Upper lobe of left lung (tissue), 6 donors: ENCODE measurements at regions not wholly inside any gene's neighbourhood (a gene's known extent, or its start where the extent isn't known, plus 50 kb on each side); places are given as distances from the start of the nearest gene placed in this dataset.

Experiments used
- ATAC-seq, 2 donors: fragments of 200-7000 bp; cut with Tn5 transposase; one replicate each; pipeline ENCODE4 v1.9.1; 2022; ENCODE audit warnings: mild to moderate bottlenecking in 2 of 2, moderate library complexity in 2 of 2; ENCODE audit not compliant: low FRiP score in 2 of 2
- DNase-seq, 2 donors: peaks; one replicate each; pipeline ENCODE4 v3.0.0-alpha.2; 2019 to 2020
- H3K27ac ChIP-seq, 4 donors: fragments of 200-600 bp; sonication (generic); one replicate each; pipeline ENCODE4 v1.5.1; 2016 to 2019
- H3K27me3 ChIP-seq, 4 donors: fragments of 200-600 bp; sonication (generic); one replicate each; pipeline ENCODE4 v1.5.1; 2017 to 2019
- H3K36me3 ChIP-seq, 4 donors: fragments of 200-600 bp; sonication (generic); one replicate each; pipeline ENCODE4 v1.5.1; 2016 to 2019
- H3K4me1 ChIP-seq, 4 donors: fragments of 200-600 bp; sonication (generic); one replicate each; pipeline ENCODE4 v1.5.1; 2018 to 2019
- H3K4me3 ChIP-seq, 4 donors: fragments of 200-600 bp; sonication (generic); one replicate each; pipeline ENCODE4 v1.5.1; 2017 to 2019; ENCODE audit warnings: mild to moderate bottlenecking in 2 of 4, moderate library complexity in 1 of 4
- H3K9me3 ChIP-seq, 4 donors: fragments of 200-600 bp; sonication (generic); one replicate each; pipeline ENCODE4 v1.5.1; 2018 to 2019
- EP300 ChIP-seq, 4 donors: sonication (generic); formaldehyde crosslinking; IDR thresholded peaks; one replicate each; pipeline ENCODE4 v1.5.1; 2017; ENCODE audit warnings: antibody characterized with exemption in 4 of 4, control low read depth in 2 of 4
- POLR2A ChIP-seq, 4 donors: fragments of 450-650 bp; IDR thresholded peaks; one replicate each; pipeline ENCODE4 v1.5.1; 2016 to 2017; ENCODE audit warnings: antibody characterized with exemption in 4 of 4, mild to moderate bottlenecking in 2 of 4
- POLR2AphosphoS5 ChIP-seq, 2 donors: sonication (generic); formaldehyde crosslinking; IDR thresholded peaks; one replicate each; pipeline ENCODE4 v1.5.1; 2017; ENCODE audit warnings: antibody characterized with exemption in 2 of 2
- WGBS, 2 donors: methylation state at CpG; one replicate each; pipeline ENCODE4 v1.1.5; 2017 to 2018; 5-methylcytosine and 5-hydroxymethylcytosine counted together
- TF ChIP-seq, protein P1 (sequence below), 6 experiments: fragments of 450-650 bp in 4 of 6; fragments of 200-600 bp in 2 of 6; sonication (generic) in 2 of 6; IDR thresholded peaks; one replicate each; pipeline ENCODE4 v1.5.1; 2016 to 2019; ENCODE audit warnings: antibody characterized with exemption in 6 of 6
- donor health status: DM: no; HTN: no; CAD: no; lungs with moderate emphysema.
- donor health status: DM: no; HTN: yes; CAD: no; lungs with severe emphysema.

DNA sequence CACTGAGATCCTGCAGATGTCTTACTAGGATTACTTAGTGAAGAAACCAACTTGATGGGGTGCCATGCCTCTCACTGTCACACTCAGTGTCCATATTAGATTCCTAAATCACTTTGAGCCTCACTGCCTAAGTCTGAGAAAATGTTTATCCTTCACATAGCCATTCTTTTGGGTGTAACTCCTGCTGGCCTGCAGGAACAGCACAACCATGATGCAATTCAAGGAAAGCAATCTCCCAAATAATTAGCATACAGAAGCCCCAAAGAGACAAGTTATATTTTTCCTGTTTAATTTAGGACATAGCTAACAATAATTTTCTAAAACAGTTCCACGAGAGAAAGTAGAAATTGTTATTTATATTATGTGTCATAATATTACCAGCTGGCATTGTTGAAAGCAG is 655.5 kb downstream of the KCNA4 start:
- DNase-seq (no peak), ATAC-seq (no peak)
- no peaks in the 10 kb centered on the region for H3K27me3 ChIP-seq
- no peaks in the 10 kb centered on the region for H3K9me3 ChIP-seq
- H3K27ac ChIP-seq = no peak overlapping the region
- WGBS, 2 donors = 53 to 62% methylated on average over 1 of the region's 1 CpG
- H3K4me1 ChIP-seq = no peaks in the 10 kb centered on the region
- no peaks in the 10 kb centered on the region for H3K36me3 ChIP-seq
- no peak overlapping the region for H3K4me3 ChIP-seq
- TF ChIP-seq, protein P1, sequence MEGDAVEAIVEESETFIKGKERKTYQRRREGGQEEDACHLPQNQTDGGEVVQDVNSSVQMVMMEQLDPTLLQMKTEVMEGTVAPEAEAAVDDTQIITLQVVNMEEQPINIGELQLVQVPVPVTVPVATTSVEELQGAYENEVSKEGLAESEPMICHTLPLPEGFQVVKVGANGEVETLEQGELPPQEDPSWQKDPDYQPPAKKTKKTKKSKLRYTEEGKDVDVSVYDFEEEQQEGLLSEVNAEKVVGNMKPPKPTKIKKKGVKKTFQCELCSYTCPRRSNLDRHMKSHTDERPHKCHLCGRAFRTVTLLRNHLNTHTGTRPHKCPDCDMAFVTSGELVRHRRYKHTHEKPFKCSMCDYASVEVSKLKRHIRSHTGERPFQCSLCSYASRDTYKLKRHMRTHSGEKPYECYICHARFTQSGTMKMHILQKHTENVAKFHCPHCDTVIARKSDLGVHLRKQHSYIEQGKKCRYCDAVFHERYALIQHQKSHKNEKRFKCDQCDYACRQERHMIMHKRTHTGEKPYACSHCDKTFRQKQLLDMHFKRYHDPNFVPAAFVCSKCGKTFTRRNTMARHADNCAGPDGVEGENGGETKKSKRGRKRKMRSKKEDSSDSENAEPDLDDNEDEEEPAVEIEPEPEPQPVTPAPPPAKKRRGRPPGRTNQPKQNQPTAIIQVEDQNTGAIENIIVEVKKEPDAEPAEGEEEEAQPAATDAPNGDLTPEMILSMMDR (IDR thresholded peaks at IDR 0.05) = no peak
- TF ChIP-seq POLR2A (IDR thresholded peaks at IDR 0.05) (no peak), POLR2AphosphoS5 (IDR thresholded peaks at IDR 0.05) (no peak), EP300 (IDR thresholded peaks at IDR 0.05) (no peak)

DNA sequence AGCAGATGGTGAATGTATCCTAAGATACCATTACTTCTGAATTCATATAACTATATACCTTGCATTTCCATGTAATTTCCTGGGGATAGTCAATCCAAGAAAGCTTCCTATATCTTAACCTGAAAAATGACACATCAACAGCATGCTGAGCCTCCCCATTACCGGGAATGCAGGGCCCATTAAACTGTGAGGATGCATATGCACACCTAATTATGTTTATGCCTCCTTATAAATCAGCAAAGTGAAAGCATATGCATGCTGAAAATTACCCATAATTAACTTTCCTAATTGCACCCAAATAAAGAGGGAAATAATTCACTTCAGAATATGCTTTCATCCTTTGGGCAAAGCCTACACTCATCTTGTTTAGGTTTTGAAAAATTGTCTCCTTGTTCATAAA is 663.0 kb downstream of the KCNA4 start:
- TF ChIP-seq, protein P1 (IDR thresholded peaks at IDR 0.05) = no peak
- TF ChIP-seq EP300 (IDR thresholded peaks at IDR 0.05) = no peak
- no peak for TF ChIP-seq POLR2A (IDR thresholded peaks at IDR 0.05)
- no peak for TF ChIP-seq POLR2AphosphoS5 (IDR thresholded peaks at IDR 0.05)
- no peak overlapping the region for H3K4me3 ChIP-seq

DNA sequence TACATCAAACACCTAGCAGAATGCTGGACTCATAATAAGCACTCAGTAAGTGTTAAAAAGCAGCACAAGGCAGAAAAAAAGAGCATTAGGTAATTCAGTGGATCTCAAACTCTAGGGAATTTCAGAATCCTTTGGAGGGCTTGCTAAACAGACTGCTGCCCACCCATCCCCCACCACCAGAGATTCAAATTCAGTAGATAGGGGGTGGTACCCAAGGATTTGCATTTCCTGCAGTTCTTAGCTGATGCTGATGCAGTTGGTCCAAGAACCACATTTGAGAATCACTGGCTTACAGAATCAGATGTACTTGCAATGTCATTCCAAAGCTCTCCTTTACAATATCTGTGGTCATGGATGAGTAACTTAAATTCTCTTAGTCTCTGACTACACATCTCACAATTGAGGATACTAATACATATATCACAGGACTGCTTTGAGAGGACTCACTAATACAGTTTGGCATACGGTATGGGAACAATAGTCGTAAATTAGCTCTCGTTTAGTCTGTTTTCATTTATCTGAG is 664.5 kb downstream of the KCNA4 start:
- no peaks in the 10 kb centered on the region for H3K9me3 ChIP-seq
- no peak for DNase-seq
- no peak overlapping the region for H3K4me3 ChIP-seq
- 82 to 87% methylated on average over 3 of the region's 3 CpGs for WGBS, 2 donors
- no peak for ATAC-seq
- H3K27ac ChIP-seq = no peak overlapping the region
- TF ChIP-seq POLR2AphosphoS5 (IDR thresholded peaks at IDR 0.05) (no peak), EP300 (IDR thresholded peaks at IDR 0.05) (no peak), POLR2A (IDR thresholded peaks at IDR 0.05) (no peak)
- TF ChIP-seq, protein P1 (IDR thresholded peaks at IDR 0.05) = no peak
- no peaks in the 10 kb centered on the region for H3K27me3 ChIP-seq
- no peaks in the 10 kb centered on the region for H3K4me1 ChIP-seq
- no peaks in the 10 kb centered on the region for H3K36me3 ChIP-seq

More for the DNA sequence above, 663.0 kb downstream of the KCNA4 start:
- Histone ChIP-seq H3K27me3 (no peaks in the 10 kb centered on the region), H3K9me3 (no peaks in the 10 kb centered on the region), H3K36me3 (no peaks in the 10 kb centered on the region), H3K4me1 (no peaks in the 10 kb centered on the region), H3K27ac (no peak overlapping the region)
- WGBS, 2 donors = 44 to 79% methylated on average over 1 of the region's 1 CpG
- no peak for ATAC-seq
- no peak for DNase-seq

DNA sequence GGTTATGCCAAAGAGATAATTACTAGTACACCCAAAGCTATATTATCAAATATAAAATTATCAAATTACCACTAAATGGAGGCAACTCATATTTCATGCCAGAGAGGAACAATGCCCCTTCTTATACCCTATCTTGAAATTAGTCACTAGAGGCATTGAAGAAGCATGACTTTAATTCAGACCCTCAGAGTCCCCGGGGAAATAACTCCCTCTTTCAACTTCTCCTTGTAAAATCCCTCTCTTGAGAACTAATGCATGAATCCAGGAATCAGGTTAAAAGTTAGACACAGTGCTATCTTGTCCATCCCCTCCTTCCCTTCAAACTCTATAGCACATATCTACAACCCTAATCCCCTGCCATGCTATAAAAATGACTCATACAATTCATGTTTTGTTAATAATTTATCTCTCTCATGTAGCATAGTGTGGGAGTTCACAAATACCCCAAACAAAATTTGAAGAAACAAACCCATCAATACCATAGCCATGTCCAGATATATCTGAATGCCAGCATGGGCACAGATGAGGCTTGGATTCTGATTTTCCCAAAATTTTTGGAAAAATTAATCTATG is 665.4 kb downstream of the KCNA4 start:
- Histone ChIP-seq H3K9me3 (no peaks in the 10 kb centered on the region), H3K4me1 (no peaks in the 10 kb centered on the region), H3K36me3 (no peaks in the 10 kb centered on the region), H3K4me3 (no peak overlapping the region), H3K27me3 (no peaks in the 10 kb centered on the region), H3K27ac (no peak overlapping the region)
- 57 to 64% methylated on average over 1 of the region's 1 CpG for WGBS, 2 donors
- TF ChIP-seq POLR2AphosphoS5 (IDR thresholded peaks at IDR 0.05) (no peak), EP300 (IDR thresholded peaks at IDR 0.05) (no peak), POLR2A (IDR thresholded peaks at IDR 0.05) (no peak)
- TF ChIP-seq, protein P1 (IDR thresholded peaks at IDR 0.05) = no peak
- no peak for ATAC-seq
- DNase-seq = no peak
